ENCODE measurements at regions not wholly inside any gene's neighbourhood (a gene's known extent, or its start where the extent isn't known, plus 50 kb on each side); places are given as distances from the start of the nearest gene placed in this dataset.

DNA sequence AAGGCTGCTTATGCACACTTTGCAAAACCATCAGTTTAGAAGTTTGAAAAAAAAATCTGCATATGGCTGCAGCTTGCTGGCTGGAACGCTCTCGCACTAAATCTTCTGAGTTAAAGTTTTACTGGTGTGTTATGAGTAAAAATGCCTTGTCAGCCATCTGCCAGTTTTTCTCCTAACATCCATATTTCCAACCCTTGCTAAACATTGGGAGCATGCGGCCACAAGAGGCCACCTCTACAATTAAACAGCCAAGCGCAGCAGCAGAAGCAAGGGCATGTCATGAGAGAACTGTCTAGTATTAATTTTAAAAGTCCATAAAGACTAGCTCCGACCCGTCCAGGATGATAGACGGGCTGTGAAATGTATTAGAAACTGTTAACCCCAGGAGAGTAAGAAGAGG lies 248.3 kb downstream of the TSHZ3 start:
- TF ChIP-seq POLR2A (IDR thresholded peaks at IDR 0.05) (no peak), POLR2AphosphoS5 (IDR thresholded peaks at IDR 0.05) (no peak), EP300 (IDR thresholded peaks at IDR 0.05) (no peak)
- TF ChIP-seq, protein P1, sequence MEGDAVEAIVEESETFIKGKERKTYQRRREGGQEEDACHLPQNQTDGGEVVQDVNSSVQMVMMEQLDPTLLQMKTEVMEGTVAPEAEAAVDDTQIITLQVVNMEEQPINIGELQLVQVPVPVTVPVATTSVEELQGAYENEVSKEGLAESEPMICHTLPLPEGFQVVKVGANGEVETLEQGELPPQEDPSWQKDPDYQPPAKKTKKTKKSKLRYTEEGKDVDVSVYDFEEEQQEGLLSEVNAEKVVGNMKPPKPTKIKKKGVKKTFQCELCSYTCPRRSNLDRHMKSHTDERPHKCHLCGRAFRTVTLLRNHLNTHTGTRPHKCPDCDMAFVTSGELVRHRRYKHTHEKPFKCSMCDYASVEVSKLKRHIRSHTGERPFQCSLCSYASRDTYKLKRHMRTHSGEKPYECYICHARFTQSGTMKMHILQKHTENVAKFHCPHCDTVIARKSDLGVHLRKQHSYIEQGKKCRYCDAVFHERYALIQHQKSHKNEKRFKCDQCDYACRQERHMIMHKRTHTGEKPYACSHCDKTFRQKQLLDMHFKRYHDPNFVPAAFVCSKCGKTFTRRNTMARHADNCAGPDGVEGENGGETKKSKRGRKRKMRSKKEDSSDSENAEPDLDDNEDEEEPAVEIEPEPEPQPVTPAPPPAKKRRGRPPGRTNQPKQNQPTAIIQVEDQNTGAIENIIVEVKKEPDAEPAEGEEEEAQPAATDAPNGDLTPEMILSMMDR (IDR thresholded peaks at IDR 0.05) = no peak
